WTC11 (cell line): ENCODE measurements at regions not wholly inside any gene's neighbourhood (a gene's known extent, or its start where the extent isn't known, plus 50 kb on each side); places are given as distances from the start of the nearest gene placed in this dataset.

Source experiments
- ATF1 ChIP-seq: sonication (generic); formaldehyde crosslinking; IDR thresholded peaks from 2 replicates; pipeline ENCODE4 v1.8.1; 2023; ENCODE audit warnings: mild to moderate bottlenecking, moderate library complexity, missing genetic modification reagents
- CBFB ChIP-seq: sonication (generic); formaldehyde crosslinking; IDR thresholded peaks from 2 replicates; pipeline ENCODE4 v1.8.1; 2022; ENCODE audit warnings: mild to moderate bottlenecking, low read depth, missing genetic modification reagents
- IRF2 ChIP-seq: sonication (generic); formaldehyde crosslinking; IDR thresholded peaks from 2 replicates; pipeline ENCODE4 v1.8.0; 2022; ENCODE audit warnings: low read depth, missing genetic modification reagents, borderline replicate concordance
- NR2C2 ChIP-seq: sonication (generic); formaldehyde crosslinking; IDR thresholded peaks from 2 replicates; pipeline ENCODE4 v1.8.0; 2022; ENCODE audit warnings: mild to moderate bottlenecking, missing genetic modification reagents
- RORB ChIP-seq: fragments of 250-450 bp; sonication (Bioruptor Pico); IDR thresholded peaks from 2 replicates; pipeline ENCODE4 v1.9.0; 2021; ENCODE audit warnings: mild to moderate bottlenecking
- TP53 ChIP-seq: sonication (generic); formaldehyde crosslinking; IDR thresholded peaks from 2 replicates; pipeline ENCODE4 v1.8.1; 2023; ENCODE audit warnings: mild to moderate bottlenecking, missing genetic modification reagents

DNA sequence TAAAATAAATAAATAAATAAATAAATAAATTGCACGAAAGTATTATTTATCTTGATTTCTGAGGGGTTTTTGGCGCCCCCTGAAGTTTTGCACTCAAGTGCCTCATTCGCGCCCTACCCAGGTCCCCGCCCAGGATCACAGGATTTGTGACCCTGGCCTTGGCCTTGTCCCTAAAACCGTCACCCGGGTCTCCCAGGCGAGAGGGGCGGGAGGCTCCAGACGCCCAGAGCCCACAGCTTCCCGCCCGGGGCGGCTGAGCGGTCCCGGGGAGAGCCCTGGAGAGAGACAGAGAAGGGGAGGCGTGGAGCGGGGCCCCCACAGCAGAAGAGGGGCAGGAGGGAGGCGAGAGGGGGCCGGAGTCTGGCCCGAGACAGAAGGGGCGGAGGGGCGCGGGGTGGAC lies 91.8 kb upstream of the CASZ1 start:
- TF ChIP-seq RORB (CRISPR knock-in tag), result no peak
- TF ChIP-seq TP53, result no peak
- no peak for TF ChIP-seq CBFB
- TF ChIP-seq NR2C2 (CRISPR knock-in tag), result no peak
- TF ChIP-seq ATF1 (CRISPR knock-in tag), result no peak
- no peak for TF ChIP-seq IRF2 (CRISPR knock-in tag)
